ENCODE measurements at regions not wholly inside any gene's neighbourhood (a gene's known extent, or its start where the extent isn't known, plus 50 kb on each side); places are given as distances from the start of the nearest gene placed in this dataset.

- TF ChIP-seq EP300 (IDR thresholded peaks at IDR 0.05; ENCODE audit: borderline replicate concordance) (no peak), REST (IDR thresholded peaks at IDR 0.05; ENCODE audit: low read depth) (no peak), RAD21 (IDR thresholded peaks at IDR 0.05; ENCODE audit: low read depth) (no peak), EGR1 (IDR thresholded peaks at IDR 0.05) (no peak), CREB1 (IDR thresholded peaks at IDR 0.05; ENCODE audit: low read depth) (no peak), YY1 (IDR thresholded peaks at IDR 0.05; ENCODE audit: low read depth) (no peak), CEBPB (IDR thresholded peaks at IDR 0.05) (no peak), FOXM1 (IDR thresholded peaks at IDR 0.05; ENCODE audit: borderline replicate concordance, low read depth) (no peak)
- TF ChIP-seq, protein P1, sequence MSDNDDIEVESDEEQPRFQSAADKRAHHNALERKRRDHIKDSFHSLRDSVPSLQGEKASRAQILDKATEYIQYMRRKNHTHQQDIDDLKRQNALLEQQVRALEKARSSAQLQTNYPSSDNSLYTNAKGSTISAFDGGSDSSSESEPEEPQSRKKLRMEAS (IDR thresholded peaks at IDR 0.05) = no peak
Measured at GRCh38 chr13:65353951-65354350, 1876.2 kb downstream of the PCDH9 start.
